Ectodermal cell (in vitro differentiated cells): ENCODE measurements at regions not wholly inside any gene's neighbourhood (a gene's known extent, or its start where the extent isn't known, plus 50 kb on each side); places are given as distances from the start of the nearest gene placed in this dataset.

Experiments
- H3K27ac ChIP-seq: 2 replicates; pipeline ENCODE4 v1.7.0; 2013; ENCODE audit warnings: mild to moderate bottlenecking, low read depth, low read length; ENCODE audit not compliant: insufficient read depth, poor library complexity, severe bottlenecking
- H3K27me3 ChIP-seq: 2 replicates; pipeline ENCODE4 v1.7.0; 2013; ENCODE audit warnings: mild to moderate bottlenecking, low read length; ENCODE audit not compliant: insufficient read depth, control insufficient read depth, poor library complexity, severe bottlenecking
- H3K36me3 ChIP-seq: one replicate; pipeline ENCODE4 v1.7.0; 2013; ENCODE audit warnings: low read length; ENCODE audit not compliant: control insufficient read depth, insufficient read depth
- H3K4me1 ChIP-seq: one replicate; pipeline ENCODE4 v1.7.0; 2013; ENCODE audit warnings: low read length; ENCODE audit not compliant: control insufficient read depth, insufficient read depth
- H3K4me3 ChIP-seq: 2 replicates; pipeline ENCODE4 v1.7.0; 2013; ENCODE audit warnings: low read depth, low read length, control low read depth; ENCODE audit not compliant: insufficient read depth
- H3K9me3 ChIP-seq: 2 replicates; pipeline ENCODE4 v1.7.0; 2013; ENCODE audit warnings: mild to moderate bottlenecking, low read length, moderate library complexity; ENCODE audit not compliant: control insufficient read depth
- WGBS, 2 experiments: methylation state at CpG; one replicate each; pipeline ENCODE4 v1.1.7; 2013; ENCODE audit warnings: missing lambda C conversion rate in 2 of 2; 5-methylcytosine and 5-hydroxymethylcytosine counted together

DNA sequence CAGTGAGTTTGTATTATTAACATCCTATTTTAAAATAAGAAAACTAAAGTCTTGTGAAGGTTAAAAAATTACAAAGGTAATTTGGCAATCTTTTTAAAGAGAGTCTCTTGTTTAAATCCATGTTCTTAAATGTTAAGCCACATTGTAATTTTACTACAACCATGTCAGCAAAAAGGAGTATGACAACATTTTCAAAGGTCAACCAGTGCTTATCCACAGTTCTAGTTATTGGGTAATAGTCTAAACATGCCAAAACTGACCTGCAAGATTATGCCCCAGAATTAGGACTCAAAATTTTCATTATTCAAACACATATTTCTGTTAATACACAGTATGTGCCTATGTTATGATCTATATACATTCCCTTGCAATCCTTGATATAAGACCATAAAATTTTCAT is 1312.6 kb upstream of the CHAC2 start:
- no peaks in the 10 kb centered on the region for H3K27me3 ChIP-seq
- H3K27ac ChIP-seq: no peak overlapping the region
- H3K9me3 ChIP-seq: no peaks in the 10 kb centered on the region
- H3K4me1 ChIP-seq: peaks cover 11% of the 10 kb centered on the region
- H3K36me3 ChIP-seq: no peaks in the 10 kb centered on the region
- no peak overlapping the region for H3K4me3 ChIP-seq

DNA sequence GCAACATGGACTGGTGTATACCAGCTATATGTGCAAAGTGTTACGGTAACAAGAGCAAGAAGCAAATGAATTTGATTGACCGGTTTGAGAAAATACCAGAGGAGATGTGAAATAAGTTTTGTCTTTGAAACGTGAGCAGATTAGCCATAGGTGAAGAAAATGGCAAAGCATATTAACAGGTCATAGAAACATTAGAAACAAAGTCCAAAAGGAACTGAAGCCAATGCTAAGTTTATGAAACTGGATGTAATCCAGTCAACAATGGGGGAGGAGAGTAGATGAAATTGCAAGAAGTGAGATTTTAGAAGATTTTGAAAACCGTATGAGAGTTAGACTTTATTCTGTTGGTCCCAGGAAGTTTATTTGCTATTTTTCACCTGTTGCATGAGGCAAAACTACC is 1315.4 kb upstream of the CHAC2 start:
- no peaks in the 10 kb centered on the region for H3K9me3 ChIP-seq
- H3K27ac ChIP-seq: no peak overlapping the region
- no peak overlapping the region for H3K4me3 ChIP-seq
- H3K27me3 ChIP-seq: no peaks in the 10 kb centered on the region
- peaks cover 11% of the 10 kb centered on the region for H3K4me1 ChIP-seq
- H3K36me3 ChIP-seq: no peaks in the 10 kb centered on the region
- WGBS, 2 experiments: 95 to 96% methylated on average over 4 of the region's 4 CpGs

DNA sequence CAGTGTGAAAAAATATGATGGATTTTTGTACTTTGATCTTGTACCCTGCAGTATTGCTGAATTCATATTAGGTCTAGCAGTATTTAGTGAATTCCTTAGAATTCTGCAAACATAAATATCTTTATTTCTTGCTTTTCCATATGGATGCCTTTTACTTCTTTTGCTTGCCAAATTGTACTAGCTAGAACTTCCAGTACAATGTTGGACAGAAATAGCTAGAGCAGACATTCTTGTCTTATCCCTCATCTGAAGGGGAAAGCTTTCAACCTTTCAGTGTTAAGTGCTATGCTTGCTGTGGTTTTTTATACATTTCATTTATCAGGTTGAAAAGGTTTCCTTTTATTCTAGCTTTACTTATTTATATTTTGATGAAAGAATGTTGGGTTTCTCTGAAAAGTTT is 1321.9 kb upstream of the CHAC2 start:
- no peaks in the 10 kb centered on the region for H3K9me3 ChIP-seq
- no peak overlapping the region for H3K4me3 ChIP-seq
- no peak overlapping the region for H3K27ac ChIP-seq
- H3K4me1 ChIP-seq: no peaks in the 10 kb centered on the region
- no peaks in the 10 kb centered on the region for H3K36me3 ChIP-seq
- H3K27me3 ChIP-seq: no peaks in the 10 kb centered on the region

DNA sequence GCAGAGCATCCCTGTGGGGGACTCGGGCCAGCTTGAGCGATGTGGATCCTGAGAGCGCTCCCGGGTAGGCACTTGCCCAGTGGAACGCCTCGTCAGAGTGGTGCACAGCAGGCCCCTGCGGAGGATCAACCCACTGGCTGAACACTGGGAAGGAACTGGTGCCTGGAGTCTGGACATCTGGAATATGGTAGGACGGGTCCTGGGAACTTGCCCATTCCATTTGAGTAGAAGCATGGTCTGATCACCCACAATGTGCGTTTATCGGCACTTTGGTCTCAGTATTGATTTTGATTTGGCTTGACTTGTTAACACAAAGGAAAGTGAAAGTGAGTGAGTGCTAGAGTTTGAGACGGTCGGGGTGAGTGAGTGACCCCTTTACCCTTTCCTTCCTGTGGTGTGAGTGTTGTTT is 1336.2 kb upstream of the CHAC2 start:
- 94 to 97% methylated on average over 12 of the region's 12 CpGs for WGBS, 2 experiments
- Histone ChIP-seq H3K4me1 (no peaks in the 10 kb centered on the region), H3K27me3 (no peaks in the 10 kb centered on the region), H3K4me3 (no peak overlapping the region), H3K27ac (no peak overlapping the region), H3K36me3 (no peaks in the 10 kb centered on the region), H3K9me3 (no peaks in the 10 kb centered on the region)

DNA sequence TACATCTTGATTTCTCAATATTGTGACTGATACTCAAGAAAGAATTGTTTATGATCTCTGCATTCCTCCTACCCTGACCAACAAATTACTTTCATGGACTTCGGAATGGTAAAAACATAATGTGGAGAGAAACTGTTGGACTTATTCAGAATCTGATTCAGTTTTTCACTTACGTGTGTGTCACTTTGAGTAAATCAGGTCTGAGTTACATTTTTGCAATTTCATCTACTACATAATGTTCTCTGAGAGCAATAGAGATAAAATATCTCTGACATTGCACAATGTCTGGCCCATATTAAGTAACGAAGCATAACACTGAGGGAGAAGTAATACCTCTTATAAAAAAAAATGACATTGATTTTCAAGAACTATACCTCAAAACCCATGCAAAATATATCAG is 1337.9 kb upstream of the CHAC2 start:
- H3K4me1 ChIP-seq: no peaks in the 10 kb centered on the region
- no peaks in the 10 kb centered on the region for H3K9me3 ChIP-seq
- no peaks in the 10 kb centered on the region for H3K27me3 ChIP-seq
- WGBS, 2 experiments: 91 to 100% methylated on average over 1 to 3 of the region's 3 CpGs
- no peaks in the 10 kb centered on the region for H3K36me3 ChIP-seq
- H3K4me3 ChIP-seq: no peak overlapping the region
- no peak overlapping the region for H3K27ac ChIP-seq

DNA sequence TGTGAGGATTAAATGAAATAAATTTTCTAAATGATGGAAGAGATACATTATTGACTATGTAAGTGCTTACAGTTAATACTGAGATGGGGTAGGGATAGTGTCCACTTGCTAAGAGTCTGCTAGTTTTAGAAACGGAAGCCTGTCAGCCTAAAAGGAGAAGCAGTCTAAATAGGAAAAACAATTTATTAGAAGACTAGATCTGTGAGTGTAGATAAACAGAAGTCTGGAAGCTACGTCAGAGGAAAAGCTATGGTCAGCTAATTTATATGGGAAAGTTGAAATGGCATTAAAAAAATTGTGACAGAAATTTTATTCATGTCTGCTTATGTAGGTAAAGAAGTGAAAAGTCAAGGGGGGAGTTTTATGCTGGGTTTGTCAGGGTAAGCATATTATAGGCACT is 1338.4 kb upstream of the CHAC2 start:
- H3K4me3 ChIP-seq: no peak overlapping the region
- H3K27me3 ChIP-seq: no peaks in the 10 kb centered on the region
- no peaks in the 10 kb centered on the region for H3K9me3 ChIP-seq
- no peaks in the 10 kb centered on the region for H3K4me1 ChIP-seq
- WGBS, 2 experiments: 93 to 97% methylated on average over 2 of the region's 2 CpGs
- H3K27ac ChIP-seq: no peak overlapping the region
- no peaks in the 10 kb centered on the region for H3K36me3 ChIP-seq

DNA sequence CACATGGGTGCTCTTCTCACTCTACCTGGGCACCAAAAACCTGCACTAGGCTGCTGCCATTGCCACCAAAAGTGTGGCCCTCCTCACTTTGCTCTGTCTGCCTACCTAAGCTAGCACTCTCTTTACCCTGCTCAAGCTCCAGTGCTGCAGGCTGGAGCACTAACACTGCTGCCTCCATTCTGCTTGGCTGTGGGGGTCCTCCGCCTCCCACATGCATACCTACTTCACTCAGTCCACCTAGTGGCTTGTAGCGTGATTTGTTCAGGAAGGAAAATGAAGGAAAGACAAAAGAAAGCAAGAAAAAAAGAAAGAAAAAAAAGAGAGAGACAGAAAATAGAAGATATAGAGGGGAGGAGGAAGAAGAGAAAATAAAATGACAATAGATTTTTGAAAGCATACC is 1339.4 kb upstream of the CHAC2 start:
- H3K9me3 ChIP-seq: no peaks in the 10 kb centered on the region
- no peak overlapping the region for H3K4me3 ChIP-seq
- no peaks in the 10 kb centered on the region for H3K27me3 ChIP-seq
- 50 to 54% methylated on average over 2 of the region's 2 CpGs for WGBS, 2 experiments
- H3K4me1 ChIP-seq: no peaks in the 10 kb centered on the region
- H3K36me3 ChIP-seq: no peaks in the 10 kb centered on the region
- H3K27ac ChIP-seq: no peak overlapping the region

DNA sequence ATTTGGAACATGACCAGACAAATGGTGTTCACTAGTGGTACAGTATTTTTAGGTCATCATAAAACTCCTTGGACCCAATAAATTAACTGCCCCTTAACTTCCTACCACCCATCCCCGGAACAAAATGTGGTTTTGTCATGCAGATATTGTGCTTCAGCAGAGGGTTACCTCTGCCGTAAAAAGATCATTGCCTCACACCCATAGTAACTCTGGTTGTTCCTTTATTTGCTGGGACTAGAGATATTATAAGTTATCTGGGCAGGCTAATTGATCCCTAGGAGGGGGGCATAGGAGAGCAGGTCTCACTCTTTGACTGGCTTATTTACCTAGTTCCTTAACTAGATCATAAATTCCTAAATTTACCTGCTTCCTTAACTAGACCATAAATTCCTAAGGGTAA is 1343.9 kb upstream of the CHAC2 start:
- WGBS, 2 experiments: 68 to 90% methylated on average over 2 of the region's 2 CpGs
- H3K9me3 ChIP-seq: no peaks in the 10 kb centered on the region
- no peaks in the 10 kb centered on the region for H3K27me3 ChIP-seq
- H3K4me1 ChIP-seq: no peaks in the 10 kb centered on the region
- no peak overlapping the region for H3K4me3 ChIP-seq
- H3K36me3 ChIP-seq: no peaks in the 10 kb centered on the region
- H3K27ac ChIP-seq: no peak overlapping the region

DNA sequence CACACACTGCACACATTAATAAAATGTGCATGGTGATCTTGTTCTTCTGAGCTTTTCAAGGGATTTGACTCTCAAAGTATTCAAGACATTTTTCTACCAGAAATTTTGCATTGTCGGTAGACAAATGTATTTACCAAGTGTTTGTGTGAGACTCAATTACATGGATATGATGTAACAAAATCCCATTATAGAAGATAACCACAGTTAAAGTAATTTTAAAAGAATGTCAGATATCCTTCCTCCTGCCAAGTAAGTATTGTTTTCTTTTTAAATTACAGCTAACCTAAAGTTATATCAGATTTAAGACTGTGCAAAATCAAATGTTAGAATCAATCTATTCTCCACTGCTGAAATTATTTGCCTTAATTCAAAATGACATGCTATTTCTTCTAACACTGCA is 1344.5 kb upstream of the CHAC2 start:
- Histone ChIP-seq H3K9me3 (no peaks in the 10 kb centered on the region), H3K27ac (no peak overlapping the region), H3K4me1 (no peaks in the 10 kb centered on the region), H3K27me3 (no peaks in the 10 kb centered on the region), H3K36me3 (no peaks in the 10 kb centered on the region), H3K4me3 (no peak overlapping the region)
- no CpG with 5 or more reads among the region's 1 CpG for WGBS, 2 experiments

DNA sequence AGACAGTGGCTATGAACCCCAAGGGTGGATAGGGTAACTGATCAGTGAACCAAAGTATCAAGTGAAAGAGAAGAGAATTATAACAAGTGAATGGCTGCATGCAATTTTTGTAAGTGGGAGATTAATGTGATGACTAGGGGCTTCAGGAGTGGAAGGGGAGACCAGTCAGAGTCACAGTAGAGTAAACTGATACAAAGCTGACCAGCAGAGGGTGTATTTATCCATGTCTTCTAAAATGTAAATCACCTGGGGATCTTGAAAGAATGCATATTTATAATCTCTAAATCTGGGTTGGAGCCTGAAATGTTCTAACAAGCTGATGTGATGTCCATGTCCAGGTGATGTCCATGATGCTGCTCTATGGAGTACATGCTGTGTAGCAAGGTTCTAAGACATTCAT is 1351.3 kb upstream of the CHAC2 start:
- Histone ChIP-seq H3K4me3 (no peak overlapping the region), H3K27ac (no peak overlapping the region), H3K9me3 (no peaks in the 10 kb centered on the region), H3K4me1 (no peaks in the 10 kb centered on the region), H3K27me3 (no peaks in the 10 kb centered on the region), H3K36me3 (no peaks in the 10 kb centered on the region)

DNA sequence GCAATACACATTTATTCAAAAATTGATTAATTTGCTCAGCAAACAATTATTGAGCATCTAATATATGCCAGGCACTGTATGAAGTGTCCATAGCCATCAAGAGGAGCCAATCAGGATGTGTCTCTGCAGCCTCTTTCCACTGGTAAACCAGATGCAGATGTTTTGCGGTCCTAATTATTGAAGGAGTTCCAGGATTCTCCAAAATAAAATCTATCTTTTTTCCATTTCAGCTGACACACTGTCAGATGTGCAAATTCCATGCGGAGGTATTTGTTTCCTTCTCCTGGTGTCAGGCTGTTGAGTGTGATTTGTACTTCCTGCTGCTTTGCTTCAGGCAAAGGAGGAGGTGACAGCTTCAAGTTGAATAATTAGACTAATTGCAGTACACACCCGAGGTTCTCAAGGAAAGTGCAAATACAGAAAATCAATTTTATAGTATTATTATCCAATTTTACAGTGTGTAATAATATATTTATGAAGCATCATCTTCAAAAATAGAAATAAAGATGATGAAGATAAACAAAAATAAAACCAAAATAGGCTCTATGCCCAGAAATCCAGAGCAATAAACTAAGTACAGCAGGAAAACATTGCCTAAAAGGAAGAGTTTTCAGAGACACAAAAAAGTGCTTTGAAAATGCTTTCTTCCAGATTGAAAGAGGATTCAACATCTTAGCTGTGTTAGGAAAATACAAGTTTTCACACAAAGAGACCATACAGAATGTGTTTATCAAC is 1352.9 kb upstream of the CHAC2 start:
- no peaks in the 10 kb centered on the region for H3K36me3 ChIP-seq
- H3K4me1 ChIP-seq: no peaks in the 10 kb centered on the region
- 85 to 94% methylated on average over 2 of the region's 3 CpGs for WGBS, 2 experiments
- H3K4me3 ChIP-seq: no peak overlapping the region
- H3K9me3 ChIP-seq: no peaks in the 10 kb centered on the region
- H3K27me3 ChIP-seq: no peaks in the 10 kb centered on the region
- H3K27ac ChIP-seq: no peak overlapping the region
